Vagina (tissue), 2 donors: ENCODE measurements at regions not wholly inside any gene's neighbourhood (a gene's known extent, or its start where the extent isn't known, plus 50 kb on each side); places are given as distances from the start of the nearest gene placed in this dataset.

Source experiments
- POLR2A ChIP-seq, 2 donors: fragments of 450-650 bp; IDR thresholded peaks; one replicate each; pipeline ENCODE4 v1.6.1; 2017; ENCODE audit warnings: antibody characterized with exemption in 2 of 2, mild to moderate bottlenecking in 2 of 2, moderate library complexity in 2 of 2
- POLR2AphosphoS5 ChIP-seq, 2 donors: sonication (generic); formaldehyde crosslinking; IDR thresholded peaks; one replicate each; pipeline ENCODE4 v1.9.0; 2017; ENCODE audit warnings: antibody characterized with exemption in 2 of 2, mild to moderate bottlenecking in 2 of 2, low read depth in 1 of 2; ENCODE audit not compliant: insufficient read depth in 1 of 2
- TF ChIP-seq, protein P1 (sequence below), 3 experiments: fragments of 450-650 bp in 2 of 3; fragments of 200-600 bp in 1 of 3; sonication (generic) in 1 of 3; IDR thresholded peaks; one replicate each; pipeline ENCODE4 v1.5.1; 2017 to 2019; ENCODE audit warnings: antibody characterized with exemption in 3 of 3, mild to moderate bottlenecking in 2 of 3, moderate library complexity in 2 of 3

GRCh38 chr5:162719720-162720119, 652.1 kb downstream of the GABRG2 start:
- TF ChIP-seq, protein P1, sequence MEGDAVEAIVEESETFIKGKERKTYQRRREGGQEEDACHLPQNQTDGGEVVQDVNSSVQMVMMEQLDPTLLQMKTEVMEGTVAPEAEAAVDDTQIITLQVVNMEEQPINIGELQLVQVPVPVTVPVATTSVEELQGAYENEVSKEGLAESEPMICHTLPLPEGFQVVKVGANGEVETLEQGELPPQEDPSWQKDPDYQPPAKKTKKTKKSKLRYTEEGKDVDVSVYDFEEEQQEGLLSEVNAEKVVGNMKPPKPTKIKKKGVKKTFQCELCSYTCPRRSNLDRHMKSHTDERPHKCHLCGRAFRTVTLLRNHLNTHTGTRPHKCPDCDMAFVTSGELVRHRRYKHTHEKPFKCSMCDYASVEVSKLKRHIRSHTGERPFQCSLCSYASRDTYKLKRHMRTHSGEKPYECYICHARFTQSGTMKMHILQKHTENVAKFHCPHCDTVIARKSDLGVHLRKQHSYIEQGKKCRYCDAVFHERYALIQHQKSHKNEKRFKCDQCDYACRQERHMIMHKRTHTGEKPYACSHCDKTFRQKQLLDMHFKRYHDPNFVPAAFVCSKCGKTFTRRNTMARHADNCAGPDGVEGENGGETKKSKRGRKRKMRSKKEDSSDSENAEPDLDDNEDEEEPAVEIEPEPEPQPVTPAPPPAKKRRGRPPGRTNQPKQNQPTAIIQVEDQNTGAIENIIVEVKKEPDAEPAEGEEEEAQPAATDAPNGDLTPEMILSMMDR (IDR thresholded peaks at IDR 0.05), result no peak
- TF ChIP-seq POLR2A (IDR thresholded peaks at IDR 0.05), result no peak
- TF ChIP-seq POLR2AphosphoS5 (IDR thresholded peaks at IDR 0.05; ENCODE audit: insufficient read depth in 1 of 2, low read depth in 1 of 2), result no peak
